SK-N-SH (cell line): ENCODE measurements at regions not wholly inside any gene's neighbourhood (a gene's known extent, or its start where the extent isn't known, plus 50 kb on each side); places are given as distances from the start of the nearest gene placed in this dataset.

ENCODE experiments used
- CTCF ChIP-seq: fragments of 200-600 bp; sonication (generic); IDR thresholded peaks from 2 replicates; pipeline ENCODE4 v1.6.1; 2017; ENCODE audit warnings: antibody characterized with exemption, mild to moderate bottlenecking, moderate library complexity
- RFX5 ChIP-seq: IDR thresholded peaks from 2 replicates; pipeline ENCODE4 v1.6.1; 2012; ENCODE audit warnings: mild to moderate bottlenecking, improper control_type of control experiment, low read length
- RXRA ChIP-seq: IDR thresholded peaks from 2 replicates; pipeline ENCODE4 v1.4.0; 2012; ENCODE audit warnings: low read depth, mild to moderate bottlenecking, borderline replicate concordance
- TAF1 ChIP-seq: IDR thresholded peaks from 2 replicates; pipeline ENCODE4 v1.6.1; 2012; ENCODE audit warnings: low read depth, mild to moderate bottlenecking, low read length, moderate library complexity, borderline replicate concordance
- YY1 ChIP-seq: IDR thresholded peaks from 2 replicates; pipeline ENCODE4 v1.4.0; 2012; ENCODE audit warnings: low read depth, mild to moderate bottlenecking
- ZBTB33 ChIP-seq: IDR thresholded peaks from 2 replicates; pipeline ENCODE4 v1.4.0; 2012; ENCODE audit warnings: low read depth, borderline replicate concordance
- TF ChIP-seq, protein P1 (sequence below): IDR thresholded peaks from 2 replicates; pipeline ENCODE4; 2012

DNA sequence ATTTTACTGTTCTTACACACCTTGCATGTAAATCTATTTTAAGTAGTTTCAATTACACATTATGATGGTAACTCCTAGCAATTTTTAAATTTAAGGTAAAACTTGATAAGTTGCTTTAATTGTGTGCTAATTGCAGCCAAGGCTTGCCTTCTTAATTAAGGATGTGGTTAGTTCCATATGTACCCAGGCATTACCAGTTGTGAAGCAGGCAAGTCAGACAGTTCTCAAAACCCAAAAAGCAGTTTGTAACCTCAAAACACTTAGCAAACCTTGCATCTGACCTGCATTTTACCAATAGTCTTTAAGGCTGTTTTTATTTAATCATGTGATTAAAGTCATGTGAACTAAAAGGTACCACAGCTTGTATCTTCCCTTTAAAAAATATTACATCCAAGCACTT, 1159.4 kb downstream of the DSC3 start:
- no peak for TF ChIP-seq CTCF
- no peak for TF ChIP-seq ZBTB33
- TF ChIP-seq, protein P1, sequence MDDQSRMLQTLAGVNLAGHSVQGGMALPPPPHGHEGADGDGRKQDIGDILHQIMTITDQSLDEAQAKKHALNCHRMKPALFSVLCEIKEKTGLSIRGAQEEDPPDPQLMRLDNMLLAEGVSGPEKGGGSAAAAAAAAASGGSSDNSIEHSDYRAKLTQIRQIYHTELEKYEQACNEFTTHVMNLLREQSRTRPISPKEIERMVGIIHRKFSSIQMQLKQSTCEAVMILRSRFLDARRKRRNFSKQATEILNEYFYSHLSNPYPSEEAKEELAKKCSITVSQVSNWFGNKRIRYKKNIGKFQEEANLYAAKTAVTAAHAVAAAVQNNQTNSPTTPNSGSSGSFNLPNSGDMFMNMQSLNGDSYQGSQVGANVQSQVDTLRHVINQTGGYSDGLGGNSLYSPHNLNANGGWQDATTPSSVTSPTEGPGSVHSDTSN: no peak
- TF ChIP-seq RXRA: no peak
- no peak for TF ChIP-seq TAF1
- TF ChIP-seq RFX5: no peak
- TF ChIP-seq YY1: no peak
